Thoracic aorta (tissue), 2 donors: ENCODE measurements at regions not wholly inside any gene's neighbourhood (a gene's known extent, or its start where the extent isn't known, plus 50 kb on each side); places are given as distances from the start of the nearest gene placed in this dataset.

ENCODE experiments used
- ATAC-seq: fragments of 150-250 bp; one replicate; pipeline ENCODE4 v1.8.0; 2017; ENCODE audit warnings: low read depth; ENCODE audit not compliant: insufficient number of reproducible peaks, low FRiP score
- DNase-seq: peaks from one replicate; pipeline ENCODE4 v3.0.0-alpha.2; 2020; ENCODE audit warnings: low spot score
- H3K27ac ChIP-seq, 2 donors: fragments of 200-600 bp; sonication (generic); 1 replicate in 1 of 2; 2 replicates in 1 of 2; pipeline ENCODE4 v1.5.1; 2016; ENCODE audit warnings: mild to moderate bottlenecking in 2 of 2, moderate library complexity in 2 of 2
- H3K27me3 ChIP-seq: fragments of 200-600 bp; sonication (generic); replicated peaks from 2 replicates; pipeline ENCODE4 v1.6.0; 2016; ENCODE audit warnings: mild to moderate bottlenecking; ENCODE audit not compliant: insufficient read depth
- H3K36me3 ChIP-seq: fragments of 200-600 bp; sonication (generic); one replicate; pipeline ENCODE4 v1.5.1; 2016
- H3K4me1 ChIP-seq, 2 donors: fragments of 200-600 bp; sonication (generic); 1 replicate in 1 of 2; 2 replicates in 1 of 2; pipeline versions ENCODE4 v1.5.1 to v1.6.0; 2016; ENCODE audit warnings: low read depth in 2 of 2, mild to moderate bottlenecking in 1 of 2; ENCODE audit not compliant: control insufficient read depth in 1 of 2
- H3K4me3 ChIP-seq: fragments of 200-600 bp; sonication (generic); 2 replicates; pipeline ENCODE4 v1.5.1; 2016; ENCODE audit warnings: mild to moderate bottlenecking
- H3K9me3 ChIP-seq: fragments of 200-600 bp; sonication (generic); 2 replicates; pipeline ENCODE4 v1.5.1; 2016
- TF ChIP-seq, protein P1 (sequence below): fragments of 200-600 bp; sonication (generic); IDR thresholded peaks from one replicate; pipeline ENCODE4 v1.5.1; 2019; ENCODE audit warnings: antibody characterized with exemption

DNA sequence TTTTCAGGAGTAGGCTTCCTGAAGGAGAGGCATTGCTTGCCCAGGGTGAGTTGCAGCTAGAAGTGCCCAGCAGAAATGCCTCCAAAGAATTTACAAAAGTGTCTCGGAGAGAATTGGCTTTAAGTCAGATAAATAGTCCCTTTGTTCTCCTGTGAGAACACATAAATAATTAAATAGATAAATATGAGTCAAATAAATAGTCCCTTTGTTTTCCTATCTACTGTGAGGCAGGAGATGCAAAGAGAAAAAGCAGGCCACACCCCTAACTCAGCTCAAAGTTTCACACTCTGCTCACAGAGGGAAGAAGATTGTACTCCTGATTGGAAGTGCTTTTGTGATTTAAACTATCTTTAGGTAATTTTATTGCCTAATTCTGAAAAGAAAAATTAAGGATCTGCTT is 180.7 kb upstream of the PRSS16 start:
- no peak for ATAC-seq
- Histone ChIP-seq H3K36me3 (no peaks in the 10 kb centered on the region), H3K27me3 (no peaks in the 10 kb centered on the region), H3K27ac (no peak overlapping the region), H3K9me3 (no peaks in the 10 kb centered on the region), H3K4me3 (no peak overlapping the region), H3K4me1 (no peaks in the 10 kb centered on the region)
- TF ChIP-seq, protein P1, sequence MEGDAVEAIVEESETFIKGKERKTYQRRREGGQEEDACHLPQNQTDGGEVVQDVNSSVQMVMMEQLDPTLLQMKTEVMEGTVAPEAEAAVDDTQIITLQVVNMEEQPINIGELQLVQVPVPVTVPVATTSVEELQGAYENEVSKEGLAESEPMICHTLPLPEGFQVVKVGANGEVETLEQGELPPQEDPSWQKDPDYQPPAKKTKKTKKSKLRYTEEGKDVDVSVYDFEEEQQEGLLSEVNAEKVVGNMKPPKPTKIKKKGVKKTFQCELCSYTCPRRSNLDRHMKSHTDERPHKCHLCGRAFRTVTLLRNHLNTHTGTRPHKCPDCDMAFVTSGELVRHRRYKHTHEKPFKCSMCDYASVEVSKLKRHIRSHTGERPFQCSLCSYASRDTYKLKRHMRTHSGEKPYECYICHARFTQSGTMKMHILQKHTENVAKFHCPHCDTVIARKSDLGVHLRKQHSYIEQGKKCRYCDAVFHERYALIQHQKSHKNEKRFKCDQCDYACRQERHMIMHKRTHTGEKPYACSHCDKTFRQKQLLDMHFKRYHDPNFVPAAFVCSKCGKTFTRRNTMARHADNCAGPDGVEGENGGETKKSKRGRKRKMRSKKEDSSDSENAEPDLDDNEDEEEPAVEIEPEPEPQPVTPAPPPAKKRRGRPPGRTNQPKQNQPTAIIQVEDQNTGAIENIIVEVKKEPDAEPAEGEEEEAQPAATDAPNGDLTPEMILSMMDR: no peak
- no peak for DNase-seq

DNA sequence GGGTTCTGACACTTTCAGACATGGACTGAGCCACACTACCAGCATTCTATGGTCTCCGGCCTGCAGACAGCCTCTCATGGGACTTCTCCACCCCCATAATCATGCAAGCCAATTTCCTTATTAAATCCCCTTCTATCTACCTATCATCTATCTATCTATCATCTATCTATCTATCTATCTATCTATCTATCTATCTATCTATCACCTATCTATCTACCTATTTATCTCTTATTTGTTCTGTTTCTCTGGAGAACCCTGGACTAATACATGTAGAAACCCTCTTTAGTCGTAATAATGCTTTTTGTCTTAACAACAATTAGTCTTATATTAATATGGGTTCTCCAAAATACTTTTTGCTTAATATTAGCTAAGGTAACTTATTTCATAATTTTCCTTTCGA is 174.1 kb upstream of the PRSS16 start:
- no peaks in the 10 kb centered on the region for H3K27me3 ChIP-seq
- ATAC-seq: no peak
- TF ChIP-seq, protein P1: no peak

DNA sequence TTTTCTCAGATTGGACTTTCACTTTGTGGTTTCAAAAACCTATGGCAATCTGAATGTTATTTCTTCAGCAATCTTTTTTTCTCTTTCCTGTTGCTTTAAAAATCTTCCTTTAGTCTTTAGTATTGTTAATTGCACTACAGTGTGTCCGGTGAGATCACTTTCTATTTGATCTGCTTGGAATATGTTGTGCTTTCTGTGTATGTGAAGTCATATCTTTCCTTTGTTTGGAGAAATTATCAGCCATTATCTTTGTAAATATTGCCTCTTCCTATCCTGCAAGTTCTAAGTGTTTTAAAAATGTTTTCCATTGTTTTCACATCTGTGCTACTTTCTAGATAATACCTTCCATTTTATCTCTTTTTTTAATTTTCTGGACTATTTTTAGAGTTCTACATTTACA is 171.4 kb upstream of the PRSS16 start:
- ATAC-seq: no peak
- Histone ChIP-seq H3K9me3 (no peaks in the 10 kb centered on the region), H3K4me1 (no peaks in the 10 kb centered on the region), H3K36me3 (no peaks in the 10 kb centered on the region), H3K27ac (no peak overlapping the region), H3K27me3 (no peaks in the 10 kb centered on the region), H3K4me3 (no peak overlapping the region)
- TF ChIP-seq, protein P1: no peak
- no peak for DNase-seq

More for the DNA sequence above, 174.1 kb upstream of the PRSS16 start:
- Histone ChIP-seq H3K36me3 (no peaks in the 10 kb centered on the region), H3K27ac (no peak overlapping the region), H3K9me3 (no peaks in the 10 kb centered on the region), H3K4me1 (no peaks in the 10 kb centered on the region), H3K4me3 (no peak overlapping the region)
- no peak for DNase-seq

DNA sequence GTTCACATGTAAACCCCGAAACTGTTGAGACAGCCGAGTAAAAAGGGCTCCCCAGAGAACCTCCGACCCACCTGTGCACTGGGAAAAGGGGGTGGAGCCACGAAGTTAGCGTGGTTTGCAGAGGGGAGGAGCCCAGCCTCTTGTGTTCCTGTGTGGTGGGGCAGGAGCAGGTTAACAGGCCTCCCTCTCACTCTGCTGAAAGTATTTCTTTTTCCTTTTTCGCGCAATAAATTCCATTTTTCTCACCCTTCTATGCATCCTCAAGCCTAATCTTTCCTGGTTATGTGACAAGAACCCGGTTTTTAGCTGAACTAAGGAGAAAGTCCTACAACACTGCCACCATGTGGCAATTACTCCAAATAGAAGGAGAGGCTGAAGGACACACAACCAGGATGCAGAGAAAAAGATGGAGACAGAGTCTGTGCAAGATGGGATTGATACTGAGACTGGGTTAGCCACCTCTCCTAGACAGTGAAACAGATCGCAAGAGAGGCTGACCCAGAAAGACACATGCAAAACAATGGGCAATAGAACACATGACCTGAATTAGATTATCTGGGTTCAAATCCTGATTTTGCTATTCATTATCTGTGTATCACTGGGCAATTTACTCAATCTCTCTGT is 168.7 kb upstream of the PRSS16 start:
- Histone ChIP-seq H3K36me3 (no peaks in the 10 kb centered on the region), H3K27me3 (no peaks in the 10 kb centered on the region), H3K9me3 (no peaks in the 10 kb centered on the region), H3K27ac (no peak overlapping the region), H3K4me3 (peak overlapping the region; percentile 28), H3K4me1 (no peaks in the 10 kb centered on the region)
- TF ChIP-seq, protein P1: peak; percentile 24
- no peak for ATAC-seq
- DNase-seq: no peak

DNA sequence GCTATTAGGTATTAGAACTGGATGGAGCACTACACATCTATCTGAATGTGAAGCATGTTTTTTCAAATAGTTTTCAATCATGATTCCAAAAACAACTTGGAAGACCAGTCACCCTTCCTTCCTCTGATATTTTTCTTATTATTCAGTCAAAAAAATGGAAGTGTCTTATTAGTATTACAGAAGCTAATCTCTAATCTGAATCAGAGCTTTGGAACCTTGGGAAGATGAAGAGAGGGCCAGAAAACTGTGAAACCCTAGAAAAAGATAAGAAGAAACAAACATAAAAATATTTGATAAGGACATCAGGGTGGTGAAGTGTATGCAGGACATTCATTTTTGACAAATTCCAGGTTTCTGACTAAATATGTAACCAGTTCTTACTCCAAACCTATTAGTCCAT is 166.3 kb upstream of the PRSS16 start:
- Histone ChIP-seq H3K4me1 (no peaks in the 10 kb centered on the region), H3K36me3 (no peaks in the 10 kb centered on the region), H3K4me3 (no peak overlapping the region), H3K27ac (no peak overlapping the region), H3K9me3 (no peaks in the 10 kb centered on the region), H3K27me3 (no peaks in the 10 kb centered on the region)
- ATAC-seq (no peak), DNase-seq (no peak)
- TF ChIP-seq, protein P1: no peak
